ENCODE measurements at regions not wholly inside any gene's neighbourhood (a gene's known extent, or its start where the extent isn't known, plus 50 kb on each side); places are given as distances from the start of the nearest gene placed in this dataset.

DNA sequence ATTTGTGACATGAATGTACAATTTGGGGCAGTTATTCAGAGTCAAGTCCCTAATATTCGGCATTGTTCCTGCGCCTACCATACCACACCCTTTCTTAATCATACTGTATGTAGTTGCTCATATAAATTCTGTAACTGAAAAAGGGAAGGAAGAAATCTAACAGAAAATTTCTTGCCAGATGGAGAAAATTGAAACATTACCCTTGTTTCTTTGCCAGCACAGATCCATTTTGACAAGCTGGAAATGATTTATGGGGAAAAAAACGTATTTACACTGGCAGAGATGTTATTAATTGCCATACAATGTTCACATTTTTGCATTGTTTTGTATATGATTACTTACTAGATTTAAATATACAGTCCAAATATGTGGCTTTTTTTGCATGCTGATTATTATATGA, 363.8 kb upstream of the PKN2 start:
- TF ChIP-seq, protein P1, sequence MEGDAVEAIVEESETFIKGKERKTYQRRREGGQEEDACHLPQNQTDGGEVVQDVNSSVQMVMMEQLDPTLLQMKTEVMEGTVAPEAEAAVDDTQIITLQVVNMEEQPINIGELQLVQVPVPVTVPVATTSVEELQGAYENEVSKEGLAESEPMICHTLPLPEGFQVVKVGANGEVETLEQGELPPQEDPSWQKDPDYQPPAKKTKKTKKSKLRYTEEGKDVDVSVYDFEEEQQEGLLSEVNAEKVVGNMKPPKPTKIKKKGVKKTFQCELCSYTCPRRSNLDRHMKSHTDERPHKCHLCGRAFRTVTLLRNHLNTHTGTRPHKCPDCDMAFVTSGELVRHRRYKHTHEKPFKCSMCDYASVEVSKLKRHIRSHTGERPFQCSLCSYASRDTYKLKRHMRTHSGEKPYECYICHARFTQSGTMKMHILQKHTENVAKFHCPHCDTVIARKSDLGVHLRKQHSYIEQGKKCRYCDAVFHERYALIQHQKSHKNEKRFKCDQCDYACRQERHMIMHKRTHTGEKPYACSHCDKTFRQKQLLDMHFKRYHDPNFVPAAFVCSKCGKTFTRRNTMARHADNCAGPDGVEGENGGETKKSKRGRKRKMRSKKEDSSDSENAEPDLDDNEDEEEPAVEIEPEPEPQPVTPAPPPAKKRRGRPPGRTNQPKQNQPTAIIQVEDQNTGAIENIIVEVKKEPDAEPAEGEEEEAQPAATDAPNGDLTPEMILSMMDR (IDR thresholded peaks at IDR 0.05) = no peak
- DNase-seq = no peak
- no peak overlapping the region for H3K27ac Mint-ChIP-seq
- no peaks in the 10 kb centered on the region for H3K27me3 Mint-ChIP-seq (ENCODE audit: insufficient read depth)
- no peaks in the 10 kb centered on the region for H3K4me1 Mint-ChIP-seq (ENCODE audit: low read depth)
- H3K36me3 Mint-ChIP-seq (ENCODE audit: low read depth) = no peaks in the 10 kb centered on the region
- peaks cover 6% of the 10 kb centered on the region for H3K9me3 Mint-ChIP-seq
- H3K4me3 Mint-ChIP-seq = no peak overlapping the region

DNA sequence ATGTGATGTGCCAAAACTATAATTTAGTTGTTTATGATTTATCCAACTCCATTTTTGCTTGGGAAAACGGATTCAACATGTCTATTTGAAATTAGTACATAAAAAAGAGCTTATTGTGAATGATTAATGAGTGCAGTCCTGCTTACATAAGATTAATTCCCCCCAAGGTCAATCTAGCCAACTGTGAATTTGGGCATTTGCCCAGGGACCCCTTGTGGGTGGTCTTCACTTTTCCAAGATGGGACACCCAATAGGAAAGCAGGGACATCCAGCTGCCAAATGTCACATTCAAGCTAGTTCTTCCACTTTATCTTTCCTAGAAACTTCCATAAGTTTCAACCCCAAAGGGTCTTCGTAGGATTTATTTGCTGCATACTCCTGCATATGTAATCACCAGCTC, 362.4 kb upstream of the PKN2 start:
- Mint-ChIP-seq H3K27ac (no peak overlapping the region), H3K4me1 (ENCODE audit: low read depth) (no peaks in the 10 kb centered on the region), H3K9me3 (peaks cover 6% of the 10 kb centered on the region), H3K36me3 (ENCODE audit: low read depth) (no peaks in the 10 kb centered on the region), H3K27me3 (ENCODE audit: insufficient read depth) (no peaks in the 10 kb centered on the region; the same call in 1 of the 2 replicates), H3K4me3 (no peak overlapping the region)
- no peak for DNase-seq
- TF ChIP-seq, protein P1 (IDR thresholded peaks at IDR 0.05) = no peak

DNA sequence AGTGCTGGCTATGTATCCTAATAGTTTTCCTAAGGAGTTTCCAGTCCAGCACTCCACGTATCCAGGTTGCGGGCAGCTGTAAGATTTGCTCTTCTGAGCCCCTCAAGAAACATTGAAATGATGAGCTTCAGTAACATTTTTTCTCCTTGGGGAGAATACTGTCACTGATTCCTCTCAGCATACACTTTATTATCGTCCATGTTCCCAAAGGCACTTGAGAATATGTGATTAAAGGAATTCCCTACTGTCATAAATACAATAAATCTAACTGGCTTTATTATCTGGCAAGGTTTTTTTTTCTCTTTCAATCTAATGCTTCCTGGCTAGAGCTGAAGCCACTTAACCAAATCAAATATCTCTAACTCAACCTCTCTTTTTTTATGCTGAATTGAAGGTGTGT, 359.2 kb upstream of the PKN2 start:
- Mint-ChIP-seq H3K4me3 (no peak overlapping the region), H3K27ac (no peak overlapping the region), H3K27me3 (ENCODE audit: insufficient read depth) (no peaks in the 10 kb centered on the region; the same call in 1 of the 2 replicates), H3K4me1 (ENCODE audit: low read depth) (peaks cover 5% of the 10 kb centered on the region), H3K9me3 (peaks cover 10% of the 10 kb centered on the region), H3K36me3 (ENCODE audit: low read depth) (no peaks in the 10 kb centered on the region)
- DNase-seq = no peak
- TF ChIP-seq, protein P1 (IDR thresholded peaks at IDR 0.05) = no peak

DNA sequence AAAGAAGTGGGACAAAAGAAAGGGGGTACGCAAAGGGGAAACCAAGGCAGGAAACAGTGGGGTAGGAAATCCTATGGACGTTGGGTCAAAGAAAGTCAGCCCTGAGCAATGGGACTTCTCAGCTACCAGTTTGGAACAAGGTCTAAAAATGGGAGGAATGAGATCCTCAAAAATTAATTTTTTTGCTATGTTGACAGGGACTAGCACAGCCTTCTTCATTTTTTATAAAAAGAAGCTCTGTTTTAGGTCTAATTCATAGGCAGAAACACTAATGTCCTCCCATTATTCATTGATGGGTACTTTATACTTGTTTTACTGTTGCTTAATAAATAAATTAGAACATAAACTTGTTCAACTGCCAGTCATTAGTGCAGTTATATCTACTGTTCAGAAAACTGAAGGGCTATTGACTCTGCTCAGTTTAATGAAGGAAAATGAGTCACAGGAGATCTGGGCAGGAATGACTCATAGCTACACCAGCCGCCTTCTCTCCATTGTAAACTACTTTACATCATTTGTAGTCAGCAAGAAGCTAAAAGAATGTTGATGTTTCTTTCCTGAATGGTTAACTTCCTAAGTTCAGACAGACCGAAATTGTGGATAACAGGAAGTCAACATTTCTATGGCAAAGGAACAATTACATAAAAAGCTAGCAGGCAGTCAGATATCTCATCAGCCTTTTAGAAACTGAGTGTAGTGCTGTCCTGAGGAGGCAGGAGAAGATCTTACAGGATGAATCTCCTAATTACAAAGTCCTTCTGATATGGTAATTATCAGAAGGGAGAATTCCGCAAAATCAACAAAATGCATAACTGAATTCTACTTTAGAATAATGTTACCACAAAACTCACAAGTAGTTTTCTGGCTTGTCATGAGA, 356.4 kb upstream of the PKN2 start:
- H3K4me3 Mint-ChIP-seq = no peak overlapping the region
- DNase-seq = peak; percentile 74
- H3K9me3 Mint-ChIP-seq = peaks cover 18% of the 10 kb centered on the region
- TF ChIP-seq, protein P1 (IDR thresholded peaks at IDR 0.05) = no peak
- no peaks in the 10 kb centered on the region; the same call in 1 of the 2 replicates for H3K27me3 Mint-ChIP-seq (ENCODE audit: insufficient read depth)
- H3K4me1 Mint-ChIP-seq (ENCODE audit: low read depth) = peaks cover 5% of the 10 kb centered on the region
- no peaks in the 10 kb centered on the region for H3K36me3 Mint-ChIP-seq (ENCODE audit: low read depth)
- no peak overlapping the region for H3K27ac Mint-ChIP-seq

DNA sequence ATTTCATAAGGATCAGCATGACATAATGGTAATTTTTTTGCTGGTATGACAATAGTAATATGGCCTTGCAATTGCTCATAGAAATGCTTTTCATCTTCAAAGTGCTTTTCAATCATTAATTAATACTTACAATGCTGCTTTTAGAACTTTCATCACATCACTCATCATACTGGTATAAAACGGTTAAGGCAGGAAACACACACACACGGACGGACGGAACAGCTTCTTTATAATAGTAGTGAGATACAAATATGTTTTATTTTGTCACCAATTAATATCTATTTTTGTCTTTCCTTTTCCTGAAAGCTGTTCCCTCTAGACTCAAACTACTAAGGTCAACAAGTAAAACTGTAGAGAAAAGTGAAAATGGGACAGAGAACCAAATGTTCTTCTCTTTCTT, 353.9 kb upstream of the PKN2 start:
- Mint-ChIP-seq H3K36me3 (ENCODE audit: low read depth) (no peaks in the 10 kb centered on the region), H3K27me3 (ENCODE audit: insufficient read depth) (no peaks in the 10 kb centered on the region; the same call in 1 of the 2 replicates), H3K4me3 (no peak overlapping the region), H3K4me1 (ENCODE audit: low read depth) (peaks cover 5% of the 10 kb centered on the region), H3K9me3 (peaks cover 12% of the 10 kb centered on the region; the same call in 1 of the 2 replicates), H3K27ac (no peak overlapping the region)
- no peak for DNase-seq
- TF ChIP-seq, protein P1 (IDR thresholded peaks at IDR 0.05) = no peak
